Mesendoderm (in vitro differentiated cells): ENCODE measurements at regions not wholly inside any gene's neighbourhood (a gene's known extent, or its start where the extent isn't known, plus 50 kb on each side); places are given as distances from the start of the nearest gene placed in this dataset.

Source experiments
- DNase-seq: peaks from one replicate; pipeline ENCODE4 v3.0.0; 2013
- H2AK5ac ChIP-seq: 2 replicates; pipeline ENCODE4 v1.6.1; 2013; ENCODE audit warnings: low read length, inconsistent platforms
- H2BK120ac ChIP-seq: 2 replicates; pipeline ENCODE4 v1.6.1; 2013; ENCODE audit warnings: low read depth, mild to moderate bottlenecking, low read length, moderate library complexity, mixed read lengths
- H2BK15ac ChIP-seq: replicated peaks from 2 replicates; pipeline ENCODE4 v1.6.1; 2013; ENCODE audit warnings: low read depth, mild to moderate bottlenecking, moderate library complexity
- H2BK5ac ChIP-seq: 2 replicates; pipeline ENCODE4 v1.6.1; 2013; ENCODE audit warnings: low read length, inconsistent platforms
- H3K18ac ChIP-seq: 2 replicates; pipeline ENCODE4 v1.6.1; 2013; ENCODE audit warnings: mild to moderate bottlenecking, low read length, mixed read lengths
- H3K23ac ChIP-seq: one replicate; pipeline ENCODE4 v1.6.1; 2013; ENCODE audit warnings: low read length
- H3K27ac ChIP-seq: 2 replicates; pipeline ENCODE4 v1.5.1; 2013; ENCODE audit warnings: low read depth, mild to moderate bottlenecking, inconsistent platforms, low read length, moderate library complexity
- H3K27me3 ChIP-seq: 2 replicates; pipeline ENCODE4 v1.6.1; 2013; ENCODE audit warnings: low read length, control low read depth, mild to moderate bottlenecking, inconsistent platforms; ENCODE audit not compliant: insufficient read depth, poor library complexity
- H3K36me3 ChIP-seq: 2 replicates; pipeline ENCODE4 v1.6.1; 2013; ENCODE audit warnings: low read length, inconsistent platforms; ENCODE audit not compliant: control insufficient read depth, insufficient read depth
- H3K4ac ChIP-seq: one replicate; pipeline ENCODE4 v1.6.1; 2013; ENCODE audit warnings: low read depth, mild to moderate bottlenecking, low read length, moderate library complexity
- H3K4me1 ChIP-seq: 2 replicates; pipeline ENCODE4 v1.6.1; 2013; ENCODE audit warnings: low read depth, low read length, inconsistent platforms; ENCODE audit not compliant: control insufficient read depth
- H3K4me2 ChIP-seq: 2 replicates; pipeline ENCODE4 v1.6.1; 2013; ENCODE audit warnings: low read length
- H3K4me3 ChIP-seq: 2 replicates; pipeline ENCODE4 v1.5.1; 2013; ENCODE audit warnings: mild to moderate bottlenecking, low read length
- H3K56ac ChIP-seq: one replicate; pipeline ENCODE4 v1.6.1; 2013; ENCODE audit warnings: low read length
- H3K79me1 ChIP-seq: 2 replicates; pipeline ENCODE4 v1.6.1; 2013; ENCODE audit warnings: low read length, inconsistent platforms
- H3K79me2 ChIP-seq: 2 replicates; pipeline ENCODE4 v1.6.1; 2013; ENCODE audit warnings: mild to moderate bottlenecking, low read length; ENCODE audit not compliant: control insufficient read depth, insufficient read depth
- H3K9ac ChIP-seq: 2 replicates; pipeline ENCODE4 v1.6.1; 2013; ENCODE audit warnings: low read length, inconsistent platforms
- H4K5ac ChIP-seq: one replicate; pipeline ENCODE4 v1.6.1; 2013; ENCODE audit warnings: low read length
- H4K8ac ChIP-seq: one replicate; pipeline ENCODE4 v1.6.1; 2013; ENCODE audit warnings: low read depth, mild to moderate bottlenecking, control low read depth, low read length, moderate library complexity
- WGBS: extraction: QIAGEN DNeasy Blood & Tissue Kit; methylation state at CpG from one replicate; pipeline ENCODE4 v1.1.7; 2013; ENCODE audit warnings: low lambda C conversion rate, missing lambda C conversion rate; ENCODE audit not compliant: insufficient coverage; ENCODE audit errors: extremely low coverage; 5-methylcytosine and 5-hydroxymethylcytosine counted together

GRCh38 chr6:163850874-163851273, 436.4 kb downstream of the QKI start:
- H3K27me3 ChIP-seq, result no peaks in the 10 kb centered on the region
- no peak overlapping the region for H2BK15ac ChIP-seq
- no peak overlapping the region for H3K56ac ChIP-seq
- H3K4me1 ChIP-seq, result no peaks in the 10 kb centered on the region
- no peak overlapping the region for H3K4me2 ChIP-seq
- H2BK5ac ChIP-seq, result no peak overlapping the region
- no peak overlapping the region for H3K18ac ChIP-seq
- no peak overlapping the region for H2BK120ac ChIP-seq
- no peaks in the 10 kb centered on the region for H3K79me2 ChIP-seq
- H4K8ac ChIP-seq, result no peak overlapping the region
- no peaks in the 10 kb centered on the region for H3K36me3 ChIP-seq
- H3K4ac ChIP-seq, result no peak overlapping the region
- H3K27ac ChIP-seq, result no peak overlapping the region
- DNase-seq, result no peak
- H3K9ac ChIP-seq, result no peak overlapping the region
- no peak overlapping the region for H3K23ac ChIP-seq
- H3K4me3 ChIP-seq, result no peak overlapping the region
- H4K5ac ChIP-seq, result no peak overlapping the region
- no peaks in the 10 kb centered on the region for H3K79me1 ChIP-seq
- H2AK5ac ChIP-seq, result no peak overlapping the region

- no peaks in the 10 kb centered on the region for H3K27me3 ChIP-seq
- WGBS, result no CpG with 5 or more reads among the region's 3 CpGs
These were observed 430.2 kb downstream of the QKI start for GRCh38 chr6:163844761-163845160.

GRCh38 chr6:163844357-163844756, 429.8 kb downstream of the QKI start:
- no peaks in the 10 kb centered on the region for H3K79me1 ChIP-seq
- WGBS, result no CpG with 5 or more reads among the region's 7 CpGs
- no peak overlapping the region for H3K18ac ChIP-seq
- H3K56ac ChIP-seq, result no peak overlapping the region
- no peak overlapping the region for H3K4ac ChIP-seq
- DNase-seq, result no peak
- H4K8ac ChIP-seq, result no peak overlapping the region
- no peak overlapping the region for H3K23ac ChIP-seq
- no peak overlapping the region for H2BK5ac ChIP-seq
- no peaks in the 10 kb centered on the region for H3K4me1 ChIP-seq
- H3K36me3 ChIP-seq, result no peaks in the 10 kb centered on the region
- H3K27ac ChIP-seq, result no peak overlapping the region
- no peak overlapping the region for H2AK5ac ChIP-seq
- H4K5ac ChIP-seq, result no peak overlapping the region
- no peak overlapping the region for H3K4me3 ChIP-seq
- H3K4me2 ChIP-seq, result no peak overlapping the region
- no peak overlapping the region for H3K9ac ChIP-seq
- H2BK120ac ChIP-seq, result no peak overlapping the region
- H3K27me3 ChIP-seq, result no peaks in the 10 kb centered on the region
- no peaks in the 10 kb centered on the region for H3K79me2 ChIP-seq
- H2BK15ac ChIP-seq, result no peak overlapping the region

More at GRCh38 chr6:163844761-163845160, 430.2 kb downstream of the QKI start:
- no peak overlapping the region for H3K4ac ChIP-seq
- no peak overlapping the region for H3K9ac ChIP-seq
- no peak overlapping the region for H2BK120ac ChIP-seq
- H3K36me3 ChIP-seq, result no peaks in the 10 kb centered on the region
- H4K8ac ChIP-seq, result no peak overlapping the region
- no peaks in the 10 kb centered on the region for H3K4me1 ChIP-seq
- H2BK5ac ChIP-seq, result no peak overlapping the region
- H3K4me2 ChIP-seq, result no peak overlapping the region
- H2AK5ac ChIP-seq, result no peak overlapping the region
- H3K79me2 ChIP-seq, result no peaks in the 10 kb centered on the region
- H3K23ac ChIP-seq, result no peak overlapping the region
- no peak overlapping the region for H3K18ac ChIP-seq
- no peak overlapping the region for H2BK15ac ChIP-seq
- H3K4me3 ChIP-seq, result no peak overlapping the region
- no peaks in the 10 kb centered on the region for H3K79me1 ChIP-seq
- H3K56ac ChIP-seq, result no peak overlapping the region
- DNase-seq, result no peak
- H3K27ac ChIP-seq, result no peak overlapping the region
- no peak overlapping the region for H4K5ac ChIP-seq

GRCh38 chr6:163843218-163843617, 428.7 kb downstream of the QKI start:
- Histone ChIP-seq H2AK5ac (no peak overlapping the region), H3K27ac (no peak overlapping the region), H3K56ac (no peak overlapping the region), H3K9ac (no peak overlapping the region), H3K4me1 (no peaks in the 10 kb centered on the region), H3K27me3 (no peaks in the 10 kb centered on the region), H3K18ac (no peak overlapping the region), H3K79me1 (no peaks in the 10 kb centered on the region), H3K79me2 (no peaks in the 10 kb centered on the region), H4K5ac (no peak overlapping the region), H3K36me3 (no peaks in the 10 kb centered on the region), H3K4me2 (no peak overlapping the region), H2BK5ac (no peak overlapping the region), H3K23ac (no peak overlapping the region), H3K4ac (no peak overlapping the region), H2BK120ac (no peak overlapping the region), H4K8ac (no peak overlapping the region), H3K4me3 (no peak overlapping the region), H2BK15ac (no peak overlapping the region)
- DNase-seq, result no peak
- no CpG with 5 or more reads among the region's 3 CpGs for WGBS

GRCh38 chr6:163842467-163842866, 427.9 kb downstream of the QKI start:
- Histone ChIP-seq H4K5ac (no peak overlapping the region), H2BK120ac (no peak overlapping the region), H3K4me2 (no peak overlapping the region), H3K4me3 (no peak overlapping the region), H3K27me3 (no peaks in the 10 kb centered on the region), H3K36me3 (no peaks in the 10 kb centered on the region), H3K18ac (no peak overlapping the region), H3K79me2 (no peaks in the 10 kb centered on the region), H2AK5ac (no peak overlapping the region), H3K4ac (no peak overlapping the region), H3K79me1 (no peaks in the 10 kb centered on the region), H2BK15ac (no peak overlapping the region), H3K4me1 (peaks cover 4% of the 10 kb centered on the region), H2BK5ac (no peak overlapping the region), H3K56ac (no peak overlapping the region), H3K9ac (no peak overlapping the region), H3K23ac (no peak overlapping the region), H4K8ac (no peak overlapping the region), H3K27ac (no peak overlapping the region)
- no peak for DNase-seq

GRCh38 chr6:163841733-163842132, 427.2 kb downstream of the QKI start:
- Histone ChIP-seq H3K79me2 (no peaks in the 10 kb centered on the region), H3K4me2 (no peak overlapping the region)
- no CpG with 5 or more reads among the region's 3 CpGs for WGBS

More at GRCh38 chr6:163841733-163842132, 427.2 kb downstream of the QKI start:
- H3K27me3 ChIP-seq, result no peaks in the 10 kb centered on the region
- H3K79me1 ChIP-seq, result no peaks in the 10 kb centered on the region
- H3K4ac ChIP-seq, result no peak overlapping the region
- no peak overlapping the region for H2AK5ac ChIP-seq
- H3K56ac ChIP-seq, result no peak overlapping the region
- DNase-seq, result no peak
- H3K36me3 ChIP-seq, result no peaks in the 10 kb centered on the region
- no peak overlapping the region for H3K23ac ChIP-seq
- peaks cover 4% of the 10 kb centered on the region for H3K4me1 ChIP-seq
- no peak overlapping the region for H3K27ac ChIP-seq
- no peak overlapping the region for H3K4me3 ChIP-seq
- no peak overlapping the region for H3K18ac ChIP-seq
- H2BK5ac ChIP-seq, result no peak overlapping the region
- H4K5ac ChIP-seq, result no peak overlapping the region
- H2BK120ac ChIP-seq, result no peak overlapping the region
- no peak overlapping the region for H3K9ac ChIP-seq
- H2BK15ac ChIP-seq, result no peak overlapping the region
- no peak overlapping the region for H4K8ac ChIP-seq
